COLO668 (cell line): ENCODE measurements at regions not wholly inside any gene's neighbourhood (a gene's known extent, or its start where the extent isn't known, plus 50 kb on each side); places are given as distances from the start of the nearest gene placed in this dataset.

Experiments
- DNase-seq: peaks from one replicate; lab custom pipeline; 2025; ENCODE audit not compliant: unreplicated experiment; lab: John Stamatoyannopoulos, UW

GRCh38 chr6:48919555-48919954 is 543.5 kb downstream of the MMUT start:
- DNase-seq, result peak; percentile 7

GRCh38 chr6:48917233-48917632 is 545.8 kb downstream of the MMUT start:
- no peak for DNase-seq

- DNase-seq, result no peak
These were observed 546.4 kb downstream of the MMUT start for GRCh38 chr6:48916607-48917006.

GRCh38 chr6:48915591-48915990 is 547.5 kb downstream of the MMUT start:
- DNase-seq, result no peak

- no peak for DNase-seq
These were observed 550.5 kb downstream of the MMUT start for GRCh38 chr6:48912503-48912902.

- no peak for DNase-seq
These were observed 558.2 kb downstream of the MMUT start for GRCh38 chr6:48904809-48905208.

GRCh38 chr6:48894469-48894868 is 568.6 kb downstream of the MMUT start:
- DNase-seq, result no peak

- DNase-seq, result no peak
These were observed 570.0 kb downstream of the MMUT start for GRCh38 chr6:48893048-48893447.

- DNase-seq, result no peak
These were observed 571.7 kb downstream of the MMUT start for GRCh38 chr6:48891308-48891707.

GRCh38 chr6:48889429-48889828 is 573.6 kb downstream of the MMUT start:
- DNase-seq, result no peak

- no peak for DNase-seq
These were observed 579.9 kb downstream of the MMUT start for GRCh38 chr6:48883116-48883515.

- DNase-seq, result no peak
These were observed 581.5 kb downstream of the MMUT start for GRCh38 chr6:48881551-48881950.

- DNase-seq, result no peak
These were observed 593.5 kb downstream of the MMUT start for GRCh38 chr6:48869595-48869994.

- DNase-seq, result no peak
These were observed 596.4 kb downstream of the MMUT start for GRCh38 chr6:48866682-48867081.

- no peak for DNase-seq
These were observed 602.9 kb downstream of the MMUT start for GRCh38 chr6:48860175-48860574.

GRCh38 chr6:48859562-48860123 is 603.4 kb downstream of the MMUT start:
- DNase-seq, result no peak

- no peak for DNase-seq
These were observed 617.8 kb downstream of the MMUT start for GRCh38 chr6:48845219-48845618.

GRCh38 chr6:48844696-48845095 is 618.4 kb downstream of the MMUT start:
- DNase-seq, result no peak

- DNase-seq, result no peak
These were observed 622.2 kb downstream of the MMUT start for GRCh38 chr6:48840896-48841295.

- no peak for DNase-seq
These were observed 623.8 kb downstream of the MMUT start for GRCh38 chr6:48839206-48839605.

- DNase-seq, result no peak
These were observed 625.3 kb downstream of the MMUT start for GRCh38 chr6:48837744-48838143.

GRCh38 chr6:48835421-48835958 is 627.6 kb downstream of the MMUT start:
- DNase-seq, result no peak

GRCh38 chr6:48834706-48835105 is 628.3 kb downstream of the MMUT start:
- no peak for DNase-seq
